T1000 (cell line): ENCODE measurements at regions not wholly inside any gene's neighbourhood (a gene's known extent, or its start where the extent isn't known, plus 50 kb on each side); places are given as distances from the start of the nearest gene placed in this dataset.
"Not testable (repeated sequence)": the region's sequence is repeated elsewhere in the genome, so short reads cannot be mapped to it uniquely, and the experiment has no call there.

ENCODE experiments used
- DNase-seq: peaks from one replicate; lab custom pipeline; 2025; ENCODE audit warnings: mixed read lengths; lab: John Stamatoyannopoulos, UW

DNA sequence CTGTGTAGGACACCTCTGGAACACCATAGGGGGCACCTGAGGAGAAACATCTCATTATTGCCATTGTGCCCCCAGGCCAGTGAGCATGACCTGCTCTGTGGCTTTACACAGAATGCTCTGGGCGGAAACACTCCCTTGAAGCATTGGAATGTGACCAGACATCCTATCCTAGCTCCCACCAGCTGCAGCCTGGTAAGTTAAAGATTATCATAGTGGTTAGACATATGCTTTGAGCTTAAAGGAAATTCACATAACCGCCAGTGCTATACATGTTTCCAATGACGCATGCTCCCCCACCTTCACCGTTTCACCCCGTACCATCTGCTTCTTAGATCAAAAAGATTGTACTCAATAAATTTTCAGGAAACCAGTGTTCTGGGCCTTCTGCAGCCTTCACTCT, 217.7 kb upstream of the CENPE start:
- DNase-seq, result no peak

DNA sequence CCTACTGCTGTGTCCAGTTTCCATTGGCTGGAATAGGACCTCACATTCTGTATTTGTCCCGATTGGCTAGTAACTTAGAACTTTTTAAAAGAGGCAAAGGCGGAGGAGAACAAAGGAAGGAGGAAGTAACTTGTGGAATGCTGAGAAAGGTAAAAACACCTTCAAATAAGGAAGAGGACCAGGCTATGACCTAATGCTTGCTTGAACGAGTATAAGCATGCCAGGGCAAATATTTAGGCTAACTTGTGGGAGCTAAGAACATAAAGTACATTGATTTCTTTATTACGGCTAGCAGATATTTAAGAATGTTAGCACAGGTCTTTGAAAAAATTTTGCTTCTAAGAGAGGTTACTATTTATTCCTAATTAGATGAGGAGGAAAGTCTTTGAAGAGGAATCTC, 214.5 kb upstream of the CENPE start:
- DNase-seq, result not testable (repeated sequence)

DNA sequence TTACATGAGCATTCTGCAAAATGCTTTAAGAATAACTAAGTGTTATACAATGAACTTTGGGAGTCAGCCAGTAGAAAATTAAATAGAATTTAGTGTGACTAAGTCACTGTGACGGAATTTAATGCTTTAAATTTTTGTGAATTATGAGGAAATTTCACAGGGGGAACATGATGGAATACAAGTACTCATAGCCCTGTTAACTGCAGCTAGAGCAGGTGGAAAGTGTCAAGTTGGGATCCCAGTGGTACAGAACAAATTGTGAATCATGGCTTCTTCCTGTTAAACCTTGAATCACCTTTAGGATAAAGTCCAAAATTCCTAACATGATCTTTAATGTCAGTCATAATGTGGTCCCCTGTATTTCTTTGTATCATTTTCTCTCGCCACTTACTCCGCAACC, 212.2 kb upstream of the CENPE start:
- DNase-seq, result no peak

DNA sequence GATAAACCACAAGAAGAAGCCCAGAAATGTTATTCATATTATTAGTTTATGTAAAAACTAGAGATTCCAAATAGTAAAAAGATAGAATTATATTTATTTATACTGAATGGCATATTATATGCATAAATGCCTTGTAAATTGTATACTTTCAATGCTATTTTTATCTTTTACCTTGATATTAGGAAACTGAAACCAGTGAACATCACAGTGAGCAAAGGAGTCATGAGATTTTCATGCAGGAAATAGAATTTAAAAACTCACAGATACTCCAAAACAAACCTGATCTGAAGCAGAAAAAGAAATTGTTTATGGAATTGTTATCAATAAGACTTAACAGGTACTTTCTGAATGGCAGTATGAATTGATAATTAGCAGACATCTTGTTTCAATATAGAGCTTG, 207.3 kb upstream of the CENPE start:
- no peak for DNase-seq

DNA sequence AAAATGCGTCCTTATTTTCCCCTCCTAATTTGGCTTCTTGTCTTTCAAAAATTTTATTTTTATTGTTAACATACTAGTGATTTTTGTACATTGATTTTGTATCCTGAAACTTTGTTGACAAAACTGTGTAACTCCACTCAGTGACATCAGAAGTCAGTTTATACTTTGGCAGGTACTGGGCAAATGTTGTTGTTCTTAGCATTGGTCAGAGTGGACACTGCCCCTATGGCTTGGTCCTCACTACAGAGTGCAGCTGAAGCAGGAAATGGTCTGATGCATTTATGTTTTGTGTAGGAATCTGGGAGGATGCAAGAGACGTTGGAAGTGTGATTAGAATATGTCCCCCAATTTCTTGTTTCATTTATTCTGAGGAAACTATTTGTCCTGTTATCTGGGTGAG, 205.5 kb upstream of the CENPE start:
- DNase-seq, result no peak

DNA sequence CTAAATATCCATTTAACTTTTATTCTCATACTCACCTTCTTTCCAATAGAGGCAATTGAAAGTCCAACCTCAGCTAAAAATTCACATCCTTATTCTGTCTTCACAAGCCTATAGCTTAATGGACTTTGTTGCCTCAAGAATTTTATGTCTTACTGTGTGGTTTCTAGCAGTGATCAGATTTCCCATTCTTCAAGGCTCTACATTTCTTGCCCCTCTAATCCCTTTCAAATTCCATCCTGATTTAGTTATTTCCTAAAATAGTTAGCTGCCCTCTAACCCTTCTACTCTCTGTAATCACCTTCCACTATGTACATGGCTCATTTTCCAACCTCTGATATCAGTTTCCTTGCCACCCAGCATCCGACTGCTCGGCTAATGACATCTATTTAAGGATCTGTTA, 204.1 kb upstream of the CENPE start:
- no peak for DNase-seq

DNA sequence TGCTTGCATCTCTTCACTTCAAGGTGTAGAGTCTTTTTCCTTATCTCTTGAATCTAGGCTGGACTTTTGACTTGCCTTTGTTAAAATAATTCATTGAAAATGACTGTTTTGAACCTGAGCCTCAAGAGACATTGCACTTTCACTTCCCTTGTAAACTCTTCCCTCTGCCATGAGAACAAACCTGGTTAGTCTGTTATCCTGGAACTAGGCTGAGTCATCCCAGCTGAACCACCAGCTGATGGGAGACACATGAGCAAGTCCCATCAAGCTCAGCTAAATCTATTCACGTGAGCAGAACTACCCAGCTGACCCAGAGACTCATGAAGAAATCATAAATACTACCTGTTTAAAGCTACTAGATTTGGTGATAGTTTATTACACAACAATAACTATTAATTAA, 202.3 kb upstream of the CENPE start:
- DNase-seq, result no peak

DNA sequence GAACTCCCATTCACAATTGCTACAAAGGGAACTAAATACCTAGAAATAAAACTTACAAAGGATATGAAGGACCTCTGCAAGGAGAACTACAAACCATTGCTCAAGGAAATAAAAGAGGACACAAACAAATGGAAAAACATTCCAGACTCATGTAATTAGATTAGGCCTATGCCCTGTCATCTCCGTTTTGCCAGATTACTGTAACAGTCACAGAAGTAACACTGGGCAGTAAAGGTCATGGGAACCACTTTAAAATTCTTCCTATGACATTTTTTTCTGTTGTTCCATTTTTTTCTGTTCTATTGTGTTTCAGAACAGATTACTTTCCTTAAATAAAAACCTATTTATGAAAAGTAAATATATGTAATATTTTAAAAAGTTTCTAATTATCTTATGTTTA, 199.4 kb upstream of the CENPE start:
- no peak for DNase-seq

DNA sequence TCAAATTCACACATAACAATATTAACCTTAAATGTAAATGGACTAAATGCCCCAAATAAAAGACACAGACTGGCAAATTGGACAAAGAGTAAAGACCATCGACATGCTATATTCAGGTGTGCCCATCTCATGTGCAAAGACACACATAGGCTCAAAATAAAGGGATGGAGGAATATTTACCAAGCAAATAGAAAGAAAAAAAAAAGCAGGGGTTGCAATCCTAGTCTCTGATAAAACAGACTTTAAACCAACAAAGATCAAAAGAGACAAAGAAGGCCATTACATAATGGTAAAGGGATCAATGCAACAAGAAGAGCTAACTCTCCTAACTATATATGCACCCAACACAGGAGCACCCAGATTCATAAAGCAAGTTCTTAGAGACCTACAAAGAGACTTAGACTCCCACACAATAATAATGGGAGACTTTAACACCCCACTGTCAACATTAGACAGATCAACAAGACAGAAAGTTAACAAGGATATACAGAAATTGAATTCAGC, 189.4 kb upstream of the CENPE start:
- DNase-seq, result not testable (repeated sequence)

DNA sequence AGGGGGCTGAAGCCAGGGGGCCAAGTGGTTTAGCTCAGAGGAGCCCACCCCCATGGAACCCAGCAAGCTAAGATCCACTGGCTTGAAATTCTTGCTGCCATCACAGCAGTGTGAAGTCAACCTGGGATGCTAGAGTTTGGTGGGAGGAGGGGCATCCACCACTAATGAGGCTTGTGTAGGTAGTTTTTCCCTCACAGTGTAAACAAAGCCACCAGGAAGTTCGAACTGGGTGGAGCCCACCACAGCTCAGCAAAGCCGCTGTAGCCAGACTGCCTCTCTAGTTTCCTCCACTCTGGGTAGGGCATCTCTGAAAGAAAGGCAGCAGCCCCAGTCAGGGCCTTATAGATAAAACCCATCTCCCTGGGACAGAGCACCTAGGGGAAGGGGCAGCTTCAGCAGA, 187.4 kb upstream of the CENPE start:
- DNase-seq, result not testable (repeated sequence)

DNA sequence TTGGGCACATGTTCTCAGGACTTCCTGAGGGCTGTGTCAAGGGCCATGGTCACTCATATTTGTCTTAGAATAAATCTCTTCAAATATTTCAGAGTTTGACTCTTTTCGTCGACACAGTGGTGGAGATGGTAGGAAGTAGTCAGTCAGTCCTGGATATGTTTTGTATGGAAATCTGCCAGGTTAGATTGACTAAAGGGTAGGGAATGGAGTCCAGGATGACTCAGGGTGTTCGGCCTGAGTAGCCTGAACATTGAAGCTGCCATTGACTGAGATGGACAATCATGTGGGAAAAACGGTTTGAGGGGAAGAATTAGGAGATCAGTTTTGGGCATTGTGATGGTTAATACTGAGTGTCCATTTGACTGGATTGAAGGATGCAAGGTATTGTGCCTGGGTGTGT, 177.1 kb upstream of the CENPE start:
- no peak for DNase-seq

DNA sequence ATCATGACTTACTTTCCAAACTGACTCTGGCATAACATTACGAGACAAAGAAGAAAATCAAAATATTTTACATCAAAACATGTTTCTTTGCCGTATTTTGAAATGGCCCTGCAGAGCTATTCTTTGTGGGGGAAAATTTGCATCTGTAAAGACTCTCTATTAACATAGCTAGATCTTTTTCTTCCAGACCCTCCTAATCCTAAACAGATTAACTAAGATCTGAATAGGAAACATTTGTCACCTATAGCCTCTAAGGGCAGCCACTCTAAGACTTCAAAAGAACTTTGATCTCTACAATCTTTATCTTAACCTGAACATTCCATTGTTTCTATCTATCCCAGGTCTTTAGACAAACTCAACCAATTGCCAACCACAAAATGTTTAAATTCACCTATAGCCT, 176.6 kb upstream of the CENPE start:
- no peak for DNase-seq

DNA sequence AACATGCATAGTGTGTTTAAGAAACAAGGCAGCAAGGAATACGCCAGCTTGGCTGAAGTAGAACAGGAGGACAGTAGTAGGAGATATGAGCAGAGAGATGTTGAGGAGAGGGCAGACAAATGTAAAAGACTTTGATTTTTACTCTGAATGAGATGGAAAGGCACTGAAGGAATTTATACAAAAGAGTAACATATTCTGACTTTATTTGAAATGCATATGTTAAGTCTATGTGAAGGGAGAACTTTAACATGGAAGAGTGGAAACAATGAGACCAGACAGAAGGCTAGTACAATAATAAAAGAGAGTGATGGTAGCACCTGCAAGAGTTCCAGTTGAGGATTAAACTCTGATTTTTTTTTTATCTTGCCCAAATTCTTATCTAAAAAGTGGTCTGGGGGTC, 176.2 kb upstream of the CENPE start:
- no peak for DNase-seq

DNA sequence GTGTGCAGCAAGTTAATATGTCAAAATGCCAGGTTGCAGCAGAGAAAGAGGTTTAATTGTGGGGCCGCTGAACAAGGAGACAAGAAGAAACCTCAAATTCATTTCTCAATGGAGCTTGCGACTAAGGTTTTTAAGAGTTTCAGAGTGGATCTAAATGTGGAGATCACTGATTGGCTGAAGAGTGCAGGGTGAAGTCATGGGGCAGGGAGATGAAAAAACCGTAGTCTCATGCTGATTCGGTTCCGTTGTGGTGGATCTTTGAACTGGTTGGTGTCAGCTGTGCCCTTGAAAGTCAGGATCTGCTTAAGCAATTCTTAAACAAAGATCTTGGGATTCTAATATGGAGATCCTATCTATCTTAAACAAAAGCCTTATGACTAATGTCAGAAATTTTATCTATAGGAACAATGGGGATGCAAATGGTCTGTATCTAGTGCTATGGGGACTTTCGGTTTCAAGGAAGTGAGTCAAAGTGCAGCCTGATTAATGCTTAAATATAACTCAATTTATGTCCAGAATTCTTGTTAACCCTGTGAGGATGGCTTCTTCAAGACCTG, 173.9 kb upstream of the CENPE start:
- no peak for DNase-seq

DNA sequence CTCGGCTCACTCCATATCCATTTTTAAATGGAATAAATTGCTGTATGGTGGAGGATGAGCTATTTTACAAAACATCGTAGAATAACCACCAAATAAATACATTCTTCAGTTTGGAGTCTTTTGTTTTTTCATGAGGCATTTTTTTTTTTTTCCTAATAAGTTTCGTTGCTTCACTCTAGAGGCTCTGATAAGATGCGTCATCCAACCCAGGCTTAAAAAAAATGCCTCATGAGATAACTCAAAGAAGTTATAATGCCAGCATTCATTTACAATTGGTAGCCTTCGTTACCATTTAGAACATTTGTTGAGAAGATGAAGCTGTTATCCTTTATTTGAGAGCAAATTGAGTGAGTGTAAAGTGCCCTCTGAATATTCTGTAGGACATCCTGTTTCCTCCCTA, 172.2 kb upstream of the CENPE start:
- DNase-seq, result no peak

DNA sequence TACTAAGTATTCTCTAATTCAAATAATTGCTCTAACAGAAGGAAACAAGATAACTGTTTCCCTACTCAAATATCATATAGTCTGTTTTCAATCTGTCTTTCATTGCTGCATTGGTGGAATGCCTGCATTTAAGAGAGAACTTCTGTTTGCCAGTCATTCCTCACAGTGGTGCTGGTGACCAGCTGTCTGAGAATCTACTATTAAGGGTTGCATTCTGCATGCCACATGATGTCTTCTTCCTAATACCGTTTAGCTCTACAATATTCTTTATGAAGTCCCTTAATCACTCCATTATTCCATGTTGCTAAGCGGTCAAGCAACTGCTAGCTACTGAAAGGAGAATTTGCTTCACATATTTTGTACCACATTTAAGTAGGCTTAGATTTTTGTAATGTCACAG, 167.1 kb upstream of the CENPE start:
- no peak for DNase-seq

DNA sequence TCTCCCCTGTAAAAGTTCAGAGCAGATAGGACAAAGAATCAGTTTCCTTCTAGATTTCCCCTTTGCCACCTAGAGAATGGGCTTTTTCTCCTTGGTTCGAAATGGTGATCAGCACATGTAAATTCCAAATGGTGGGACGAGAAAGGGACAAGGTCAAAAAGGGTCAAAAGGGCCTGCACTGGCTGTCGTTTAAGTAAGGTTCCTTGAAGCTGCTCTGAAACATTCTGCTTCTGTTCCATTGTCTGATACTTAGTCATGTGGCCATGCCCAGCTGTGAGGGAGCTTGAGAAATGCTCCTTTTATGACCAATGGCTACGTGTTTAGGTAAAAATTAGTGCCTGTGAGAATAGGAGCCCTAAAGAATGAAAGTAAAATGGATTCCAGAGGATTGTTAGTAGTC, 165.9 kb upstream of the CENPE start:
- DNase-seq, result no peak

DNA sequence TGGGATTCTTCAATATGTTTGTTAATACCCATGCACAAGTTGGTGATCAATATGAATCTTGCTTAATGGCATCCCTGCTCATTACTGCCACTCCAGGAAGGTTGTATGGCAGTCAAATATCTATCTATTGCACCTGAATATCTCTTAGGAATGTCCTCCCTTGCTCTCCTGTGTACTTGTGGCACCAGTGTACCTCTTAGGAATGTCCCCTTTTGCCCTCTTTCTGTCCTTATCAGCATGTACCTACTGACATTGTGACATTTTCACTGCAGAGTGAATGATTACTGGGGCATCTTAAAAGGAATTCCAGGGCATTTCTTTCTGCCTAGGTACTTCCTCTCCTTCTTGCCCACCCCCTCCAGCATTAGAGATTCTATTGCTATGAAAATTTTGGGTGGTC, 163.8 kb upstream of the CENPE start:
- DNase-seq, result no peak

DNA sequence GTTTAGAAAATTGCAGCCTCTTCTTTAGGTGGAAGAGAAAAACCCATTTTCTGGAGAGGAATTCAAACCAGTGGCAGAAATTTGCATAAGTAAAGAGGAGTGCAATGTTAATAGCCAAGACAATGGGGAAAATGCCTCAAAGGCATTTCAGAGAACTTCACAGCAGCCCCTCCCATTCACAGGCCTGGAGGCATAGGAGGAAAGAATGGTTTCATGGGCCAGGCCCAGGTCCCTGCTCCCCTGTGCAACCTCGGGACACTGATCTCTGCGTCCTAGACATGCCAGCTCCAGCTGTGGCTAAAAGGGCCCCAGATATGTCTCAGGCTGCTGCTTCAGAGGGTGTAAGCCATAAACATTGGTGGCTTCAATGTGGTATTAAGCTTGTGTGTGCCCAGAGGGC, 161.8 kb upstream of the CENPE start:
- no peak for DNase-seq

DNA sequence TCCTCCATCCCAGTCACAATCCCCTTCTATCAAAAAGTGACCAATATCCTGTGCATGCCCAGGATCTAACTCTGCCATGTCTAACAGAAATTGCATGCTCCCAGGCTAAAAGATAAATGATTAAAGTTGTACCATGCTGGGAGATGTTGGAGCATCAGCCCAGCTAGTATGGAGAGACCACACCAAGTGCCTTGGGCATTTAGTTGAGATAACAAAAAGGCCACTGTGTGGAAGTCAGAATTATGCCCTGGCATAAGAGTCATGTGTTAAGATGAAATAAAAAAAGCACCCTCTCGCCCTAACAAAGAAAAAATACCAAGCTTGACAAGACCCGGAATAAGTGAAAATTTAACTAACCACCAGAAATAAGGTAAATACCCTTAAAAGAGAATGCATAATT, 155.9 kb upstream of the CENPE start:
- DNase-seq, result no peak

DNA sequence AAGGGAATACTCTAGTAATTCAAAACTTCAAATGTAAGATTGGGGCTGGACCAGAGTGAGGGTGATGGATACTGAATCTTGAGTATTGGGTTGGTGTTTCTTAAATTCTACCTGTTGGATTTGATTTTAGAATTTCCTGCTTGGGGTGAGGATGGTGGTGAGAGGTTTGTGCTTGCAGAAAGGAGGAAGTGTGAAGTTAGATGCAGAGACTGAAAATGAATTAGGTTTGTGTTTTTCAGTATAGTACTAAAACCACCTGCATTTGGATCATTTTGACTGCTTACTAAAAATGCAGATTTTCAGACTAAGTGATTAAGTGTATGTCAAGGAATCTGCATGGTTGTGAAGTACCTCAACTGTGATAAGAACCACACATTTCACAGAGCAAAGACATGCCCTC, 131.5 kb upstream of the CENPE start:
- no peak for DNase-seq

DNA sequence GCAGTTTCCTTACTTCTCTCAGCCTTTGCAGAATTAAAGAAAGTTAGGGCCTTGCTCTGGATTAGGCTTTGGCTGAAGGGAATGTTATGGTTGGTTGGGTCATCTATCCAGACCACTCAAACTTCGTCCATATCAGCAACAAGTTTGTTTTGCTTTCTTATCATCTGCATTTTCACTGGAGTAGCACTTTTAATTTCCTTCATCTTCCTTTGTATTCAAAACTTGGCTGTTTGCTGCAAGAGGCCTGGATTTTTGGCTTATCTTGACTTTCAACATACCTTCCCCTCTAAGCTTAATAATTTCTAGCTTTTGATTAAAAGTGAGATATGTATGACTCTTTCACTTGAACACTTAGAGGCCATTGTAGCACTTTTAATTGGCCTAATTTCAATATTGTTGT, 126.7 kb upstream of the CENPE start:
- no peak for DNase-seq

DNA sequence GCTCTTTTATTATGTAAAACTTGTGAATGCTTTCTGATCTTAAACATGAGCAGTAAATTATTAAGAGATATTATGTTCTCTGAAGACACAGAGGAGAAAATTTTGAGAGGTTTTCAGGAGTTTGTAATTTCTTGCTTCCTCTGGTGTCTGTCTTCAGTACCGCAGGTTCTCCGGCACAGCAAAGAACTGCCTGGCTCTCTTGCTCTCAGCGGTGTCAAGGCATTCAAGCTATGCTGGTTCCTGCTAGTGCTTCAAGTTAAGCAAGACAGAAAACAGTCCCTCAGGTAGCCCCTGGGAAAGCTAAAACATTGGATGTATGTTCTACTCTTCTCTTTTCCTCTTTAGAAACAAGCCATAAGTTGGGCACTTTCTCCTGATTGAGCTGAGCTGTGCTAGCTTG, 120.2 kb upstream of the CENPE start:
- DNase-seq, result no peak

DNA sequence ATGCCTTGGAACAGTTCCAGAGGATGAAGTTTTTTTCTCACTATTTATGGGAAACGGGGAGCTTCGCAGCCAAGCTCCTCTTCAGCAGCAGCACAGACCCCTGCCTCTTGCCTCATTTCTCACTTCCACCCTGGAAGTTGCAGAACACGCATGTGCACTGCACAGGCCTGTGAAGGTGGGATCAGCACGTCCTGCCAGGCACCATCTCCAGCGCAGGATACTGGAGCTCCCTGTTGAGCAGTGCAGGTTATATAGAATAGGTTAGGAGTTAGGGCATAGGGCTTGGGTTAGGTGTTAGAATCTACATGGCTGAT, 110.1 kb upstream of the CENPE start:
- DNase-seq, result no peak
